Upper lobe of left lung (tissue), 4 donors: ENCODE measurements at regions not wholly inside any gene's neighbourhood (a gene's known extent, or its start where the extent isn't known, plus 50 kb on each side); places are given as distances from the start of the nearest gene placed in this dataset.

ENCODE experiments used
- CTCF ChIP-seq, 6 experiments: fragments of 450-650 bp in 4 of 6; fragments of 200-600 bp in 2 of 6; sonication (generic) in 2 of 6; IDR thresholded peaks; one replicate each; pipeline ENCODE4 v1.5.1; 2016 to 2019; ENCODE audit warnings: antibody characterized with exemption in 6 of 6
- POLR2A ChIP-seq, 4 donors: fragments of 450-650 bp; IDR thresholded peaks; one replicate each; pipeline ENCODE4 v1.5.1; 2016 to 2017; ENCODE audit warnings: antibody characterized with exemption in 4 of 4, mild to moderate bottlenecking in 2 of 4
- POLR2AphosphoS5 ChIP-seq, 2 donors: sonication (generic); formaldehyde crosslinking; IDR thresholded peaks; one replicate each; pipeline ENCODE4 v1.5.1; 2017; ENCODE audit warnings: antibody characterized with exemption in 2 of 2

GRCh38 chr5:98085593-98085992 lies 687.9 kb upstream of the RGMB start:
- TF ChIP-seq CTCF (IDR thresholded peaks at IDR 0.05) = no peak
- no peak for TF ChIP-seq POLR2AphosphoS5 (IDR thresholded peaks at IDR 0.05)
- TF ChIP-seq POLR2A (IDR thresholded peaks at IDR 0.05) = no peak
